ENCODE measurements at regions not wholly inside any gene's neighbourhood (a gene's known extent, or its start where the extent isn't known, plus 50 kb on each side); places are given as distances from the start of the nearest gene placed in this dataset.

DNA sequence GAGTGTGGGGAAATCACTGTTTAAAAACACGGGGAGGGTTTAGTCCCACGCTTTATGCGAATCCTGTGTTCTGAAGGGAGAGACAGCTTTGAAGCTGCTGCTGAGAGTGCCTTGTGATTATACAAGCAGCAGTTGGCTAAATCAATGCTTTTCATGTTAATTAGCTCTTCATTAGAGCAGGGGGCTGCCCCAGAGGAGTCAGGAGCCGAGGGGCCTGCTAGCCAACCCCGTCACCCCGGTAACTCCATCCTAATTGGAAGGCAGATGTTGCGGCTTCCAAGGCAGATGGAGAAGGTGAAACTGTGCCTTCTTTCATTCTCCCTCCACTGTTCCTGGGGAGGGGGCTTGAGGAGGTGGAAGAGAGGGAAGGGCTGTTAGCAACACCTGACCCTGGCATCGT is 92.4 kb upstream of the ANKRD34C start:
- Histone ChIP-seq H3K4me1 (replicated peaks; ENCODE audit: insufficient read depth) (no peaks in the 10 kb centered on the region), H3K36me3 (ENCODE audit: low read depth) (no peaks in the 10 kb centered on the region), H3K27me3 (ENCODE audit: insufficient read depth, low read depth) (peaks cover 7% of the 10 kb centered on the region), H2AFZ (no peak overlapping the region), H3F3A (ENCODE audit: insufficient read depth, low read depth) (no peaks in the 10 kb centered on the region), H3K4me3 (no peak overlapping the region), H3K27ac (no peak overlapping the region), H3K79me2 (ENCODE audit: low read depth) (no peaks in the 10 kb centered on the region), H3K9me2 (ENCODE audit: insufficient read depth) (no peaks in the 10 kb centered on the region), H3K9me3 (ENCODE audit: insufficient read depth, low read depth) (no peaks in the 10 kb centered on the region), H4K20me1 (ENCODE audit: insufficient read depth) (no peaks in the 10 kb centered on the region), H3K4me2 (no peak overlapping the region)
- BruUV-seq (replicated peaks): no TSS peak
- ChIA-PET CTCF (interaction anchor here (0.5 kb wide), 1 partner anchor 352 kb away, joined by 4 read pairs; no protein-coding TSS in a partner anchor), POLR2A (ENCODE audit: unreplicated experiment) (no interaction called here)
- no peak for DNase-seq
- TF ChIP-seq, protein P1, sequence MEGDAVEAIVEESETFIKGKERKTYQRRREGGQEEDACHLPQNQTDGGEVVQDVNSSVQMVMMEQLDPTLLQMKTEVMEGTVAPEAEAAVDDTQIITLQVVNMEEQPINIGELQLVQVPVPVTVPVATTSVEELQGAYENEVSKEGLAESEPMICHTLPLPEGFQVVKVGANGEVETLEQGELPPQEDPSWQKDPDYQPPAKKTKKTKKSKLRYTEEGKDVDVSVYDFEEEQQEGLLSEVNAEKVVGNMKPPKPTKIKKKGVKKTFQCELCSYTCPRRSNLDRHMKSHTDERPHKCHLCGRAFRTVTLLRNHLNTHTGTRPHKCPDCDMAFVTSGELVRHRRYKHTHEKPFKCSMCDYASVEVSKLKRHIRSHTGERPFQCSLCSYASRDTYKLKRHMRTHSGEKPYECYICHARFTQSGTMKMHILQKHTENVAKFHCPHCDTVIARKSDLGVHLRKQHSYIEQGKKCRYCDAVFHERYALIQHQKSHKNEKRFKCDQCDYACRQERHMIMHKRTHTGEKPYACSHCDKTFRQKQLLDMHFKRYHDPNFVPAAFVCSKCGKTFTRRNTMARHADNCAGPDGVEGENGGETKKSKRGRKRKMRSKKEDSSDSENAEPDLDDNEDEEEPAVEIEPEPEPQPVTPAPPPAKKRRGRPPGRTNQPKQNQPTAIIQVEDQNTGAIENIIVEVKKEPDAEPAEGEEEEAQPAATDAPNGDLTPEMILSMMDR (conservative IDR thresholded peaks at IDR 0.05): no peak
- TF ChIP-seq EZH2 (IDR thresholded peaks at IDR 0.05; ENCODE audit: low read depth): no peak
- intact Hi-C loops (cut with micrococcal nuclease; ENCODE audit: unreplicated experiment): no loop called here

- ChIA-PET CTCF (no interaction called here), POLR2A (ENCODE audit: unreplicated experiment) (interaction anchor here (0.6 kb wide), 1 partner anchor 186 kb away, joined by 4 read pairs; no protein-coding TSS in a partner anchor)
- no peaks in the 10 kb centered on the region for H4K20me1 ChIP-seq (ENCODE audit: insufficient read depth)
- H3K4me3 ChIP-seq: no peak overlapping the region
- intact Hi-C loops (cut with micrococcal nuclease; ENCODE audit: unreplicated experiment): no loop called here
- no peak overlapping the region for H3K4me2 ChIP-seq
- DNase-seq: no peak
- no peaks in the 10 kb centered on the region for H3K79me2 ChIP-seq (ENCODE audit: low read depth)
- H3K9me3 ChIP-seq (ENCODE audit: insufficient read depth, low read depth): no peaks in the 10 kb centered on the region
- no peak overlapping the region for H2AFZ ChIP-seq
- no peaks in the 10 kb centered on the region for H3K4me1 ChIP-seq (replicated peaks; ENCODE audit: insufficient read depth)
- H3K36me3 ChIP-seq (ENCODE audit: low read depth): no peaks in the 10 kb centered on the region
- no peaks in the 10 kb centered on the region for H3F3A ChIP-seq (ENCODE audit: insufficient read depth, low read depth)
- TF ChIP-seq, protein P1 (conservative IDR thresholded peaks at IDR 0.05): no peak
- TF ChIP-seq EZH2 (IDR thresholded peaks at IDR 0.05; ENCODE audit: low read depth): no peak
- H3K9me2 ChIP-seq (ENCODE audit: insufficient read depth): no peaks in the 10 kb centered on the region
- no peaks in the 10 kb centered on the region for H3K27me3 ChIP-seq (ENCODE audit: insufficient read depth, low read depth)
- H3K27ac ChIP-seq: no peak overlapping the region
- BruUV-seq (replicated peaks): no TSS peak
These were observed 95.9 kb upstream of the ANKRD34C start for GRCh38 chr15:79186616-79187015.

DNA sequence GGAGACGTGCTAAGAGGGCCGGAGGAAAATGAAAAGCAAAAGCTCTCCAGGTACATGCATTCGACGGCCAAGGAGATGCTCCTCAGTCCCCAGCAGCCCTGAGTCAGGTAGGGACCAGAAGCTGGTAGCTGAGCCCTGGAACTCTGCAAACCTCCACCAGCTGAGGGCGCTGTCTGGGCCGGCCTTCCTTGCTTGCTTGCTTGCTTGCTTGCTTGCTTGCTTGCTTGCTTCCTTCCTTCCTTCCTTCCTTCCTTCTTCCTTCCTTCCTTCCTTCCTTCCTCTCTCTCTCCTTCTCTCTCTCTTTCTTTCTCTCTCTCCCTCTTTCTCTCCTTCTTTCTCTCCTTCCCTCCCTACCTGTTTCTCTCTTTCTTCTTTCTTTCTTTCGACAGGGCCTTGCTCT is 94.6 kb upstream of the RASGRF1 start:
- TF ChIP-seq EZH2 (IDR thresholded peaks at IDR 0.05; ENCODE audit: low read depth): no peak
- TF ChIP-seq, protein P1 (conservative IDR thresholded peaks at IDR 0.05): no peak
- H3K79me2 ChIP-seq (ENCODE audit: low read depth): no peaks in the 10 kb centered on the region
- ChIA-PET POLR2A (ENCODE audit: unreplicated experiment) (interaction anchor here (0.7 kb wide), 1 partner anchor 10 kb away, joined by 6 read pairs; no protein-coding TSS in a partner anchor), CTCF (interaction anchor here (0.7 to 2.2 kb wide), 5 partner anchors 16 to 411 kb away, joined by 3 to 19 read pairs (median 6); no protein-coding TSS in a partner anchor)
- no peaks in the 10 kb centered on the region for H3K9me2 ChIP-seq (ENCODE audit: insufficient read depth)
- H3K4me3 ChIP-seq: no peak overlapping the region
- no peak overlapping the region for H3K4me2 ChIP-seq
- intact Hi-C loops (cut with micrococcal nuclease; ENCODE audit: unreplicated experiment): loop anchor here (2.0 kb wide), 1 partner anchor 428 kb away; no protein-coding TSS in a partner anchor
- H4K20me1 ChIP-seq (ENCODE audit: insufficient read depth): no peaks in the 10 kb centered on the region
- BruUV-seq (replicated peaks): no TSS peak
- no peak overlapping the region for H2AFZ ChIP-seq
- H3K4me1 ChIP-seq (replicated peaks; ENCODE audit: insufficient read depth): peaks cover 1% of the 10 kb centered on the region; the same call in 1 of the 2 replicates
- H3K27me3 ChIP-seq (ENCODE audit: insufficient read depth, low read depth): no peaks in the 10 kb centered on the region
- no peaks in the 10 kb centered on the region for H3K36me3 ChIP-seq (ENCODE audit: low read depth)
- no peaks in the 10 kb centered on the region for H3K9me3 ChIP-seq (ENCODE audit: insufficient read depth, low read depth)
- no peak overlapping the region for H3K27ac ChIP-seq
- H3F3A ChIP-seq (ENCODE audit: insufficient read depth, low read depth): no peaks in the 10 kb centered on the region
- no peak for DNase-seq
